GM21360 (cell line): ENCODE measurements at regions not wholly inside any gene's neighbourhood (a gene's known extent, or its start where the extent isn't known, plus 50 kb on each side); places are given as distances from the start of the nearest gene placed in this dataset.
A peak's percentile ranks its signal among the peaks of the same experiment; 100 is the strongest.

ENCODE experiments used
- ATAC-seq: cut with Tn5 transposase; IDR thresholded peaks from one replicate; pipeline ENCODE4 v1.9.1; 2021; ENCODE audit warnings: mild to moderate bottlenecking, moderate library complexity; ENCODE audit not compliant: unreplicated experiment

DNA sequence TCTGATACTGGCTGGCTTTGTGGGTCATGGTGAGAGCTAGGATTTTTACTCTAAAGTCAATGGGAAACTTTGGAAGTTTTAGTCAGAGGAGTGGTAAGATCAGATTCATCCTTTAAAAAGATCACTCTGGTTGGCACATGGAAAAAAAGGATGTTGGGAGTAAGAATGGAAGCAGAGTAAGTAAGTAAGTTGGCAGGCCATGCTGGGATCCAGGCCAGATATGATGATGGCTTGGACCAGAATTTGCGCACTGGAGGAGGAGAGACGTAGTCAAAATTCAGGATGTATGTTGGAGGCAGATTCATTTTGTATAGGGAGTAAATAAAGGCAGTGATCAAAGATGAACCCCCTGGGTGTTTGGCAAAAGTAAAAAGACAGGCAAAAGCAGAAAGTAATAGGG, 283.3 kb upstream of the THSD7B start:
- ATAC-seq = no peak

DNA sequence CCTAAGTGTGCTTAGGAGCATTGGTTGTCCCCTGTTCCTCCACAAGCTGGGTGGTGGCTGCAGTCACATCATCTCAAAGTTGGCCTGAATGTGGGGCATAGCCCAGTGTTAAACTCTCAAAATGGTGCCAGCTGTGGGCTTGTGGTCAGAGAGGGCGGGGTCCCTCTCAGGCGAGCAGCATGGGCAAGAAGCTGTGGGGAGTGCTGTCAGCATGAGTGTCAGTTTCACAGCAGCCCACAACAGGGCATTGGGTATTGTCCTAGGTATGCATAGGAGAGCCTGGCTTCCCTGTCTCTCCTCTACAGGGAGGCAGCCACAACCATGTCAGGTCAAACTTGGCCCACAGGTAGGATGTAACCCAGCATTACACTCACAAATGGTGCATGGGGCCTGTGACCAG, 285.6 kb upstream of the THSD7B start:
- no peak for ATAC-seq

DNA sequence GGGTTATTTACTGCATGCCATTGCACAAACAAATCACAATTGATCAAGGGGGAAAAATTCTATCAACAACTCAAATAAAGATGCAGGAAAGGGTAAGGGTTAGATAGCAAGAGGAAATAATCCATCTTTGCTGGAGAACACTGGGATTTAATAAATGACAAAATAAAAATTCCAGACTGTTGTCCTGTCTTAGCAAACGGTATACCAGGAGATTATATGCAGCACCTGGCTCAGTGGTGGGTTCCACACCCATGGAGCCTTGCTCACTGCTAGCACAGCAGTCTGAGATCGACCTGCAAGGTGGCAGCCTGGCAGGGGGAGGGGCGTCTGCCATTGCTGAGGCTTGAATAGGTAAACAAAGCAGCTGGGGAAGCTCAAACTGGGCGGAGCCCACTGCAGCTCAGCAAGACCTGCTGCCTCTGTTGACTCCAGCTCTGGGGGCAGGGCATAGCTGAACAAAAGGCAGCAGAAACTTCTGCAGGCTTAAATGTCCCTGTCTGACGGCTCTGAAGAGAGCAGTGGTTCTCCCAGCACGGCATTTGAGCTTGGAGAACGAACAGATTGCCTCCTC, 296.5 kb upstream of the THSD7B start:
- ATAC-seq = no peak

DNA sequence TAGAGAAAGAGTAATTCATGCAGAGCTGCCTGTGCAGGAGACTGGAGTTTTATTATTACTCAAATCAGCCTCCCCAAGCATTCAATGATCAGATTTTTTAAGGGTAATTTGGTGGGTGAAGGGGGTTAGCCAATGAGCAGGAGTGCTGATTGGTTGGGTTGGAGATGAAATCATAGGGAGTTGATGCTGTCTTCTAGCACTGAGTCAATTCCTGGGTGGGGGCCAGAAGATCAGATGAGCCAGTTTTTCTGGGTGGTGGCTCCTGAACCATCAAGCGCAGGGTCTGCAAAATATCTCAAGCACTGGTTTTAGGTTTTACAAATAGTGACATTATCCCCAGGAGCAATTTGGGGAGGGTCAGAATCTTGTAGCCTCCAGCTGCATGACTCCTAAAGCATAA, 312.8 kb upstream of the THSD7B start:
- ATAC-seq = no peak

DNA sequence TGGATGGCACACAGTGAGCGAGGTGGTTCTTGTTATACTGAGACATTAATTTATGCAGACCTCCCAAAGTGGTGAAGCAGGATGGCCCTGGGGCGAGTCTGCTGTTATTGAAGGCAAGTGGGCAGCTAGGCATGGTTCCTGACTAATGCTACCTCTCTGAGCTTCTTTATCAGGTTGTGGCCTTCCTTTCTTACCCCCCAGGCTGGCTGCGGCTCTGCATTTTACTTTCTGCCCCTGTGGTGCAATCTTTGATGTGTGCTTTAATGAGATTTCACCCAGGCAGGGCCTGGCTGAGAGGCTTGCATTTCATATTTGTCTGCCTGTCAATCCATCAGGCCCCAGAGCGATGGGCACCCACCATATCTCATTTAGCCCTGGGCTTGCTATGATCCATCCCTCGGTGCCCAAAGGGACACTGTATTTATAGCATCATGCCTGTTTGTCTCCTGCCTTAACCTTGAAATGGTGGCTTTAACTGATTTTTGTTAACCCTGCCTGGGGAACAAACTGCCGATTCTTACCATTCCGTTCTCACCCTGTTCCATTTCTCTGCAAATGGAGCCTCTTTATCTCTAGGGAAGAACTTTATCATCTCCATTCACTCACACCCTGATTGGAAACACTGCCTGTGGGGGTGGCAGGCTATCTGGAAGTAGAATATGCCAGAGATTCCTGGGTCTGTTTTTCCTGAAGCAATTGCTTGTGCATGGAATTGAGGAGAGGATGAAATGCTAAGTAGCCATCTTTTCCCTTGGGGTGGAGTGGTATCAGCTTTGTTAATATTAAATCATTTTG, 316.2 kb upstream of the THSD7B start:
- ATAC-seq = no peak

DNA sequence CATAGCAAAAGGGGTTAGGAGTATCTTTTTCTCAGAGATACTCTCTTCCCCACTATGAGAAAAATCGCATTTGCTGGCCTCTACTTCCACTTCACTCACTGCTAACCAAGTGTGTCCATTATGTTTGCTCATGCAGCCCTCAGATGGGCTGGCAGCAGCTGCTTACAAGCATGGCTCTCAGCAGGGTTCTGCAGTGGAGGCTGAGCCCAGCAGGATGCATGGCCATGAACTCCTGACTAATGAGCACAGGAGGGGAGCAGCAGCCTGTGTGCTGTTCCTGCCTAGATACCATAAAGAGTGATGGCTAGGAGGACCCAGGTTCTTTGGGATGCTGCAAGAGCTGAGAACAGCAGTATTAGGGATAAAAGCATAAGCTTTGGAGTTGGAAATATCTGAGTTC, 316.9 kb upstream of the THSD7B start:
- ATAC-seq = no peak

DNA sequence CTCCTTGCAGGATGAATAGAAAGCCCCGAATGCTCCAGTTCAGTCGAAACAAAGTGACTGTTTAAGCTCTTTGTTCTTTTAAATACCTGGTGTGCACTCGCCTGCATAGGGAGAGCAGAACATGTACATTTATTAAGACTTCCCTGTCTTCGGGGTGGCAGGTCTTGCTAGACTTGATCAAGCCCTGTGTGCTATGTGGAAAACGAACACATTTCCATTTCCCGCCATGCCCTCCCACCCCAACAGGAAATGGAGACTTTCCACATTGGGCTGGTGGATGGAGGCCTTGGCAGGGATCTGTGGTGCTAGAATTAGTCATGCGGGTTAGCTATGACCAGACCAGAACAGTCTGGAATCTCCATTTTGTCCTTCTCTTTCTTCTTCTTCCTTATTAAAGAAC, 321.0 kb upstream of the THSD7B start:
- no peak for ATAC-seq

DNA sequence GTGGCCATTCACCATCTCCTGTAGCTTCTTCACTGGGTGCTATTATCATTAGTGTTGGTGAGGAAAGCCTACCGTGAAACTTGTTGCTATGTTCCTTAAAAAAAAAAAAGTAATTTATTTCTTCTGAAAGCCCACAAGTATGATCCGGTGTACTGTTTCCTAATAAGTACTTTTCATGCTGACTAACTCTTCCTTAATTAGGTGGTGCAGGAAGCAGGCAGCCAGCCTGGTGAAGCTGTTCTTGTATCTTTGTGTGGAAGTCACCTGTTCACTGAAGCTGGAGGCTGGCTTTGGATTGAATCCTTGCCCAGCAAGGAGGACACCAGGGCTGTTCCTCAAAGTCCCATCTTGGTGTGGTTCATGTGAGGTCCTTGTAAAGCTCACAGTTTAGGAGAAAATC, 321.7 kb upstream of the THSD7B start:
- no peak for ATAC-seq

DNA sequence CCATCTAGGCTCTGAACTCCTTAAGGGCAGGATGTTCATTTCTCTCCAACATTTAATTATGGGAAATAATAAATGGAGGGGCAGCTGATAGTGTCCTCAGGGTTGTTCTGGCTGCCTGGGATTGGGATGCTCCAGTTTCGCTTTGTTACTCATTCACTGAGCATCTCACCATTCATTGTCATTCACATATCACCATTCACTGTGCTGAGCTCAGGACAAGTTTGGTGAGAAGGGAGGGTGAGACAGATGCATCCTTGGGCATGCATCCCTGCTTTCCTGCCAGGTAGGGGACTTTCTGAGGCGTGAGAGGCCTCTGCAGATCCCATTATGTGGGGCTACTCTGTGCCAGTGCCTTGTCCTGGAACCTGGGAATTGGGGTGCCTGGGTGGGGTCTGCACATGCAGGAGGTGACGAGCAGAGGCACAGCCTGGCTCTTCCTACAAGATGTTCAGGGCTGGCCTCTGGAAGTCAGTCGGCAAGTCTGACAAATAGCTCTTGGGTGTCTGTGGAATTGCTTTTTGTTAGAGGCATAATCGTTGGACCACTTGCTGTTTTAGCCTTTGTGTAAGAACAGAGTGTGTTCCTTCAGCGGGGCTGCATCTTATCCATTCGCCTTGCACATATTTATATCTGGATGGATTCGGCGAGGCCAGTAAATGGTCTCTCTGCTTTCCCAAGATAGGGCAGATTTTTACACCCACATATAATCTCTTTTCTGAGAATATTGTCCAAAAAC, 323.2 kb upstream of the THSD7B start:
- ATAC-seq = no peak

DNA sequence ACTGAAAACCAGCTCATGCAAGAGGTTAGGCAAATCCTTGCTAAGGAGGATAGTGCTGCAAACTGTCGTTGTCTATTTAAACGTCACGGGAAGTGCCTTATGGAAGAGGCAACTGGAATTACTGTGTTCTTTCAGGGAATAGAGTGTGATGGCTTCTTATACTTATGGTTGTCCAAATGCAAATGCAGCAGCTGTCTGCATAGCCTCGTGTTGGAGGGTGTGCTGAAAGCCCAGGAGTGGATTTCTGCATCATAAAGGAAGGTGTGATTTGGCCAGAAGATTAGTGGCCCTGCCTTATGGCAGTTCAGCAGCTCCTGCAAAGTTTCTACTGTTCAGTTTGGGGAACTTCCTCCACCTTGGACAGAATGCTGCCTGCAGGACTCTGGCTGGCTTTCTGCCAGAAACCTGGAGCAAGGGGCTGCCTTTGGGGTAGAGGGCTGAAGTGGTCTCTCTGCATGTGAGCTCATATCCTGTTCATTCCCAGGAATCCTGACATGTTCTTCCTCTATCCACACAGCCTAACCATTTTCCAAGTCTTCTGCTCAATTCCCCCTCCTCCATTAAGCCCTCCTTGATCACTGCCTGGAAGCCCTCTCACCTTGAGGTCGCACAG, 321.2 kb upstream of the CXCR4 start:
- ATAC-seq = no peak

DNA sequence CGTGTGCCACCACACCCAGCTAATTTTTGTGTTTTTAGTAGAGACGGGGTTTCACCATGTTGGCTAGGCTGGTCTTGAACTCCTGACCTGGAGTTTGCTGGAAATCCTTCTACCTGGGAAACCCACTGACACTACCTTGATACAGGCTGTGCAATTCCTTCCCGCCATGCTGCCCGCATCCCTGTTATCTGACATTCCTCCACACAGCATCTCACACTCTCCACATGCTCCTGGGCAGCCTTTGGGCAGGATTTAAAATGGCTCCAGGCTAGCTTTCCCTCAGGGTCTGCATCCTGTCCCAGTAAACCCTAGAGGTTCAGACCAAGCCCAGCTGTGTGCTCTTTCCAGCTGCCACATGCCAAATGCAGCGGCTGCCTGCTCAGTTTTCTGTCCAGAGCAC, 319.5 kb upstream of the CXCR4 start:
- ATAC-seq = no peak

DNA sequence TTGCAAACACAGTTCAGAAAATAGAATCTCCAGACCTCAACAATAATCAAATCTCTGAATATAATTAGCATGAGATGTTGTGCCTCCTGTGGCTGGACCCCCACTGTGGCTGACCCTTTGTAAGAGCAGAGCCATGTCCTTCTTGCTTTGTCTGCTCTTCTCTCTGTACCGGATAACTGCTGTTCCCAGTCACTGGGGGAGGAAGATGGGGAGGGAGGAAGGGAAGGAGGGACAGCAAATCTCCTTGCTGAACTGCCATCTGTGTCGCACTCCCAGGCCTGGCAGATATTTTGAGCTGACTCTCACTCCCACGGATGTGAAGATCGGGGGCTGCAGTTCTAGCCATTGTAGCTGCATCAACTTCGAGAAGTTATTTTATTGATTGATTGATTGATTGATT, 319.0 kb upstream of the CXCR4 start:
- no peak for ATAC-seq

DNA sequence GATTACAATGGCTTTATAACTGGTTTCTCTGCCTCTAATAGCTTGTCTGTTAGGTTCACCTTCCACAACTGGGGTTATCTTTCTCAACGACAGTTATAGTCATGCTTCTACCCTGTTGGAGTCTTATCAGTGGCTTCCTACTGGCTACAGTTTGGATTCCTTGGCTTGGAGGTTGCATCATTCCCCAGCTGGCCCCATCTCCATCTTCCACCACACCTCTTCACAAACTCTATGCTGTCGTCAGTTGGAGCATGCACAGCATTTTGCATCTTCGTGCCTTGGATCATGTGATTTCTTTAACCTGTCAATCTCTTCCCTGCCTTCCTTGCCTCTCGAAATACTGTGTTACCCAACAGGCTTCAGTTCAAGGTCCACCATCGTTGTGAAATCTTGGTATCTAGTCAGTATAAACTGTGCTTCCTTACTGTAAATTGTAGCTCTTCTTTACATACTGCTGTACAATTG, 316.3 kb upstream of the CXCR4 start:
- no peak for ATAC-seq

DNA sequence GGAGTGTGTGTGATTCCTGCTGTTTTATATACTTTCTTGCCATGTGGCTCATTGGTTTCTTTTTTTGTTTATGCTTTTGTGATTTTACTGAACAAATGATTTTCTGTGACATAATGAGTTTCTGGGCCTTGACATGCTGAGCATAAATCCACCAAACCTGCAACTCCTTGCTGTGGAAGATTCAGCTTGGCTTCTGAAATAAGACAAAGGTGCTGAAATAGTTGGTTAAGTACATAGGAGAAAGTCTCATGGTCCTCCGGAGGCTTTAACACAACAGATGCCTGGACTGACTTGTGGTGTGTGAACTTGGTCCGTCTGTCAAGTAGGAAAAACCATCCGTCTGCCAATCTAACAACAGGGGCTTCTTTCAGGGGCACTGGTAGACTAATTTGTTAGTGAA, 315.3 kb upstream of the CXCR4 start:
- ATAC-seq = no peak

DNA sequence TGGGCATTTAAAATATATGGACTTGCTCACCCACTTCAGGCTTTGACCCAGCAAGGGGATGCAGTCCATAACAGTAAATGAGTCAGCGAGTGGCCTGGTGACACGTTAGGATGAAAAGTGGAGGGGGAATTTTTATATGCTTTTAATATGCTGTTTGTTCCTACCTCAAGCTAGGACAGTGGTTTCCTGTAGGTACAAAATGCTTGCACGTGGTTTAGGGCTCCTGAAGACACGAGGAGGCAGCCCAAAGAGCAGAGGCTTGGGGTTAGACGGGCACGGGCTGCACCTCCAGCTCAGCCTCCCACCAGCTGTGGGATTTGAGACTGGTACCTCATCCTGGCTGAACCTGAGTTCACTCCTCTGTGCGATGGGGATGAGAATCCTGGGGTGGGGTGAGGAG, 306.2 kb upstream of the CXCR4 start:
- ATAC-seq = no peak

DNA sequence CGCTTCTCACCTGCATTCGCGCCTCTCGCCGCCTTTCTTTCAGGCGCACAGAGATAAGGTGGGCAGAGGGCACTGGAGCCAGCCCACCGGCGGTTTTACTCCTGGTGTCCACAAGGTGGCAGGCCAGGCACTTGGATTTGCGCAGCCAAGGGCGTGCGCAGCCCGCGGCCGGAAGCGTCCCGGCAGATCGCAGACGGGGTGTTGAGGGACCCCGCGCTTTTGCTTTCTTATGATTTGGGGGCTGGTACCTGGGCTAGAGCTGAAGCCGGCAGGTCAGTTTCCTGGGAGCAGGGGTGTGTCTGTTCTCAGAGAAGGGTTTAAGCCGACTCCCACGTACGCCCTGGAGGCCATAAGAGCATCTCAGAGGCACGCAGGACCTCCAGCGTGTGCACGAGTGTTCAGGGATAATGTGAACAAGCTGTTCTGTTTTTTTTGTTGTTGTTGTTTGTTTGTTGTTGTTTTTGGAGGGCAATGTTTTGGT, 305.6 kb upstream of the CXCR4 start:
- ATAC-seq = peak; percentile 100

DNA sequence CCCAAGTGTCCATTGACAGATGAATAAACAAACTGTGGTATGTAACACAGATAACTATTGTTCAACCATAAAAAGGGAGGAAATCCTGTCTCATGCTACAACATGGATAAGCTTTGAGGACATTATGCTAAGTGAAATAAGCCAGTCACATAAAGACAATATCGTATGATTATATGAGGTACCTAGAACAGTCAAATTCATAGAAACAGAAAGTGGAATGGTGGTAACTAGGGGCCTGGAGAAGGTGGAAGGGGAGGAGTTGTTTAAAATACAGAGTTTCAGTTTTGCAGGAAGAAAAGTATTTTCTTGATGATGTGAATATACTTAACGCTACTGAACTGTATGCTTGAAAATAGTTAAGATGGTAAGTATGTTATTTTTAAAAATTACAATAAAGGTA, 304.6 kb upstream of the CXCR4 start:
- ATAC-seq = no peak

DNA sequence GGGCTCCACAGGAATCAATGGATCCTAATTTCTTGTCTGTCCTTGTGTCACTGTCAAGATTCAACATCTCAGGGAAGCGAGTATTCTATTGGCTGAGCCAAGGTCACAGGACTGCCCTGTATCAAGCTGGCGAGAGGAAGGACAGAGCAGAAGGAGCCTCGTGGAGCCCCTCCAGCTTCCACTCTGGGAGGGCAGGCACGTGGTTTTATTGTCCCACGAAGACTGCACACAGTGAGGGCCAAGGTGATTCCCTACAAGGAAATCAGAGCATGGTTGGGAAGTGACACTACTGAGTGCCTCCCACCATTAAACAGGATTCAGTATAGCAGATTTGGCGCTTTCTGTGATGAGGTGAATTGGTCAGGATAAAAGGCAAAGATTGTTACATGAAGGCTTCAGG, 302.4 kb upstream of the CXCR4 start:
- no peak for ATAC-seq

DNA sequence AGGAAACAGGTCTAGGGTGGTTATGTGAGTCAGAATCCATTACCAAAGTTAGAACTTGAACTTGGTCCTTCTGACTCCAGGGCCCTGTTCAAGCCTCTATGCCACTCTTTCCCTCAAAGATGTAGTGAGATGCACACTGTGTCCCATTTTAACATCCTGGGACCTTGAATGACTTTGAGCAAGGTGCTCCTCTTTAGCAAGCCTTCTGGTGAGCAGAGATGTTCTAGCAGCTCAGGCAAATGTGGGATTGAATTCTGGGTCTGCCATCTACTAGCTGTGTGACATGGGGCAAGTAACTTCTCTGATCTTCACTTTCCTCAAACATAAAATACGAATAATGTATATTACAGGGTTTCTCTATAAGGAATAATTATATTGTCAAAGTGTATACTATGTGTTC, 294.0 kb upstream of the CXCR4 start:
- no peak for ATAC-seq

DNA sequence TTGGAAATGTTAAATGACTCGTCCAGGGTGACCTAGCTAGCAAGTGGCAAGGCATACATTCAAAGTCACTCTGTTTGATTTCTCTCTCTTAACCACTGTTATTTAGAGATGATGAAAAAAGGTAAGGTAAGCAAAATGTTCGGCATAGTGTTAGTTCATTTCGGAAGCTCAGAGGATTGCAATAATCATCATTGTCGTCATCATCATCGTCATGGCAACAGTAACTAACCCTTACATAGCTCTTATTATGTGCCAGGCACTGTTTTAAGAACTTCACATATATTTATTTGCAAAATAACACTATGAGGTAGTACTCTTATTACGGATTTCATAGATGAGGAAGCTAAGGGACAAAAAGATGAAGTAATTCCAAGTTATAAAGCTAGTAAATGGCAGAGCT, 292.7 kb upstream of the CXCR4 start:
- no peak for ATAC-seq

DNA sequence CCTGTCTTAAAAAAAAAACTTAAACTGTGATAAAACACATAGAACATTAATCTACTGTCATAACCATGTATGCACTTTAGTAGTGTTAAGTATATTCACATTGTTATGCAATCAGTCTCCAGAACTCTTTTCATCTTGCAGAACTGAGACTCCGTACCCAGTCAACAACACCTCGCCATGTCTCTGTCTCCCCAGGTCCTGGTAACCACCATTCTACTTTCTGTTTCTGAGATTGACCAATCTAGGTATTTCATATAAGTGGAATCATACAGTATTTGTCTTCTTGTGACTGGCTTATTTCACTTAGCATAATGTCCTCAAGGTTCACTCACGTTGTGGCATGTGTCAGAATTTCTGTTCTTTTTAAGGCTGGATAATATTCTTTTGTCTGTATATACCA, 290.8 kb upstream of the CXCR4 start:
- no peak for ATAC-seq

DNA sequence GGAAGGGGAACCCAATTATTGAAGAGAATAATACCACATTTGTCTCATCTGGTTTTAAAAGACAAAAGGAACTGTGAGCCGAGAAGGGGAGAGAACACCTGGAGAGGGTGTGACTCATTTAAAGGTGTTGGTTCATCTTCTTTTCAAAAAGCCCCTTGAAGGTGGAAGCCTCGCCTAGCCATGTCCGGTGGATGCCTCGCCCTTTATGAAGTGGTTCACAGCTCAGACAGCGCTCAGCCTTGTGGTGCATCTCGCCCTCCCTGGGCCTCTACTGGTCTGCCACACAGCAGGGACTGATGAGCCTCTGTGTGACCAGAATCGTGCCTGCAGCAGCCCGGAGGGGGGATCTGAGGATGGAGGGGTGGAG, 290.0 kb upstream of the CXCR4 start:
- no peak for ATAC-seq
